GM21381 (cell line): ENCODE measurements at regions not wholly inside any gene's neighbourhood (a gene's known extent, or its start where the extent isn't known, plus 50 kb on each side); places are given as distances from the start of the nearest gene placed in this dataset.

Experiments
- ATAC-seq: cut with Tn5 transposase; IDR thresholded peaks from one replicate; pipeline ENCODE4 v1.9.1; 2021; ENCODE audit warnings: mild to moderate bottlenecking, moderate library complexity; ENCODE audit not compliant: unreplicated experiment

- no peak for ATAC-seq
Observed at GRCh38 chr6:28696167-28696566, 170.5 kb downstream of the GPX5 start.

GRCh38 chr6:28696682-28697081 is 171.0 kb downstream of the GPX5 start:
- no peak for ATAC-seq

DNA sequence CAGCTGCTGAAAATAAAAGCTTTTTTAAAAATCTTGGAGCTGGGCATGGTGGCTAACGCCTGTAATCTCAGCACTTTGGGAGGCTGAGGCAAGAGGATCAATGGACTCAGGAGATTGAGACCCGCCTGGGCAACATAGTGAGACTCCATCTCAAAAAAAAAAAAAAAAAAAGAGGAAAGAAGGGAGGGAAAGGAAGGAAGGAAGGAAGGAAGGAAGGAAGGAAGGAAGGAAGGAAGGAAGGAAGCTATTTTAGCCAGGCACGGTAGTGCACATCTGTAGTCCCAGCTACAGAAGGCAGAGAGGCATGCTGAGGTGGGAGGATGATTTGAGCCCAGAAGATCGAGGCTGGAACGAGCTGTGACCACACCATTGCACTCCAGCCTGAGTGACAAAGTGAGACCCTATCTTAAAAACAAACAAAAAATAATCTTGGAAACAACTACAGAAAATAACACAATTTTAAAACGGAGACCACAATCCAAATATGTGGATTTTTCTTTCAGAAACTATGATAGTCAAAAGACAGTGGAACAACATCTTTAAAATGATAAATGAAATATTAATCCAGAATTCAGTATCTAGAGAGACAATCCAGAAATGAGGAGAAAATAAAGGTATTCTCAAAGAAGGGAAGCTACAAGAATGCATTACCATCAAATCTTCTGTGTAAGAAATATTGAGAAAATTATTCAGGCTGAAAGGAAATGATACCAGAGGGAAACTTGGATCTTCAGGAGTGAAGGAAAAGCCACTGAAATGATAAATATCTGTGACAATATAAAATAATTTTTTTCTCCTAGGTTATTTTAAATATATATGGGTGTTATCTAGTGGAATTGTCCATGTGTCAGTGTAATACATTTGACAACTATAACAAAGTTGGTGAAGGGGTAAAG is 182.0 kb downstream of the GPX5 start:
- ATAC-seq = no peak

- no peak for ATAC-seq
Observed at GRCh38 chr6:28709478-28710349, 184.0 kb downstream of the GPX5 start.

- no peak for ATAC-seq
Observed at GRCh38 chr6:28710466-28711191, 184.9 kb downstream of the GPX5 start.

- ATAC-seq = no peak
Observed at GRCh38 chr6:28711325-28711724, 185.6 kb downstream of the GPX5 start.

DNA sequence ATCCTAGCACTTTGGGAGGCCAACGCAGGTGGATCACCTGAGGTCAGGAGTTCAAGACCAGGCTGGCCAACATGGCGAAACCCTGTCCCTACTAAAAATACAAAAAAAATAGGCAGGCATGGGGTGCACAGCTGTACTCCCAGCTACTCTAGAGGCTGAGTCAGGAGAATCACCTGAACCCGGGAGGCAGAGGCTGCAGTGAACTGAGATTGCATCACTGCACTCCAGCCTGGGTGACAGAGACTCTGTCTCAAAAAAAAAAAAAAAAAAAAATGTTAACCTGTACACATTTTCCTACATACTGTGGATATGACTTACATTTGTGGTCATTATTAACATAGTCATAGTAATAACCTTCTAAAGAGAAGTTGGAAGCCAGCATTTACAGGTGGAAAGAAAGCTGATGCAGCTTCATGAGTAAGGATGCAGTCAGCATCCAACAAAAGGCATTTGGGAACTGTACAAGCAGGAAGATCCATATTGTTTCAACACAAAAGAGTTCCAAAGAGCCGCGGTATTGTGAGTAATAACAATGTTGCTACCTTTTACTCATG is 186.2 kb downstream of the GPX5 start:
- no peak for ATAC-seq

DNA sequence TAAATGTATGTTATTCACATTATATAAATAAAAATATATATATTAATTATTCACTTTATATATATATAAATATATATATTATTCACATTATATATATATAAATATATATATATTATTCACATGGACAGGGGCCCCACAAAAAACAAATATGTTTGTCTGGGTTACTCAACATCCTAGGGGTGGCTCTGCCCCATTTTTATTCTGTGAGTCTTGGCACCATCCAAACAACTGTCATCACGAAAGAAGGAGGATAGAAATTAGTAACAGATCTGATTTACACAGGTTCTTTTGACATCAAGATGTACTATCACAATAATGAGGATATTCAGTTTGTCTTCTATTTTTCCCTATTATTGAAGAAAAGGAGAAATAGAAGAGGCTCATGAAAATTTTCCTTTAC is 187.3 kb downstream of the GPX5 start:
- no peak for ATAC-seq

DNA sequence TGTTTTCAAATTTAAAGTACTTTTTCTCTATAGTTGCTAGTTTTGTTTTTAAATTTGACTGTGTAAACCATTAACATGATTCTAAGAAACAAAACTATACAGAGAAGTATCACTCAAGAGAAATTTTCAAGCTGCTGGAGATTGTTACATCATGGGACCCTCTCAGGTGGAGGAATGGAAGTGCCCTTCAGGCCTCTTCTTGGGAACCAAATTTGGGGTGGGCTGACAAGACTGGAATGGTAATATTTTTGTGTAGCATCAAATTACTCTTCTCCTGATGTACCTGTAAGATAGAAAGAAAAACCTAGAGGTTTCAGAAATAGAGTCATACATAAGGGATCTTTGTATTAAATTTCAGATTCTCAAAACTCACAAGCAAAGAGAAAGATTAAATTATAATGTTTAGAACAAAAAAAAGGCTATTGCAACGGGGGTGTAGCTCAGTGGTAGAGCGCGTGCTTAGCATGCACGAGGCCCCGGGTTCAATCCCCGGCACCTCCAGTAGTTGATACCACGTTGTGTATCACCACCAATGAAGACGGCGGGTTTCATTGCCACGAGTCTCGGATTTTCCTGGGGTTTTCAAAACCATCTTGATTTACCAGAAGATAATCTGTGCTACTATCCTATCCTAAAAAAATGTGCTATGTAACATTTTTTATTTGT is 193.7 kb downstream of the GPX5 start:
- ATAC-seq = no peak

DNA sequence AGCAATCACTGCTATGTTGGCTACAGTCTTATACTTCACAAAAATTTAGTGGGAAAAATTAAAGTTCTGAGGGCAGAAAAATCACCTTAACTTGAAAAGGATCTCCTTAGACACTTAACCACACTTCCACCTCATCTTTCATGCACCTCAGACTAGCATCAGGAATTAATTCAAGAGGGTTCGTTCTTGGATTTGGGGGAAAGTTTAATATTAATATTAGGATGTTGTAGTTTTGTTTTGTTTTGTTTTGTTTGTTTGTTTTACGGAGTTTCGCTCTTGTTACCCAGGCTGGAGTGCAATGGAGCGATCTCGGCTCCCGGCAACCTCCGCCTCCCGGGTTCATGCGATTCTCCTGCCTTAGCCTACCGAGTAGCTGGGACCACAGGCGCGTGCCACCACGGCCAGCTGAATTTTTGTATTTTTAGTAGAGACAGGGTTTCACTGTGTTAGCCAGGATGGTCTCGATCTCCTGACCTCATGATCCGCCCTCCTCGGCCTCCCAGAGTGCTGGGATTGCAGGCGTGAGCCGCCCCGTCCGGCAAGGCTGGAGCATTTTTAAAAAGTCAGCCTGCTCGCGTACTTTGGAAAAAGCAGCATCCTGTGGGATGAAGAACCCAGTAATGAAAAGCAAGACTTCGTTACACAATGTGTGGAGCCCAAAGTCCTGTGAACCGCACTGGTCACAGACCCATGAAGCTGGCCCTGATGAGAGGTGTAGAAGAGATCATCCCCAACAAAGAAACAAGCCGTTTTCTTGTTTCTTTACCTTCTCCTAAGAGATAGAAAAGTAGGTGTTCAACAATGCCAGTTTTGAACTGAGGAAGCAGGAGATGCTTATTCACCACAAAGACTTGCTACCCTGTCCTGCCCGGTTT is 194.9 kb downstream of the GPX5 start:
- ATAC-seq = no peak

- no peak for ATAC-seq
Observed at GRCh38 chr6:28721372-28721771, 195.7 kb downstream of the GPX5 start.

DNA sequence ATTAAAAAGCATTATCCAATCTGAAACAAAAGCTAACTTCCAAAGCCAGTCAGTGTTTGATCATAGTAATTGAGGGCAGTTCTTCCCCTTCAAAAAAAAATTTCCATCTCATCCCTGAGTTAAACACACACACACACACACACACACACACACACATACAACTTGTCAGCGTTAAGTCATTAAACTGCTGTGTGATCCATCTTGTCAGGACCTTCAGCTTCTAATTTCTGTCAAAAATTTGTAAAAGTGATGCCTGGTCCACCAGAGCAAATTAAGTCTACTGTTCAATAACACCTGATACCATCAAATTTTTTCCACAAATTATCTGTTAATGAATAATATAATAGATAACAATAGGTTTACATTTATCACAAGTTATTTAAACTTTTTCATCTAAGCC is 198.7 kb downstream of the GPX5 start:
- ATAC-seq = no peak

- ATAC-seq = no peak
Observed at GRCh38 chr6:28725274-28725809, 198.4 kb downstream of the TRIM27 start.

- ATAC-seq = no peak
Observed at GRCh38 chr6:28725890-28726348, 197.9 kb downstream of the TRIM27 start.

DNA sequence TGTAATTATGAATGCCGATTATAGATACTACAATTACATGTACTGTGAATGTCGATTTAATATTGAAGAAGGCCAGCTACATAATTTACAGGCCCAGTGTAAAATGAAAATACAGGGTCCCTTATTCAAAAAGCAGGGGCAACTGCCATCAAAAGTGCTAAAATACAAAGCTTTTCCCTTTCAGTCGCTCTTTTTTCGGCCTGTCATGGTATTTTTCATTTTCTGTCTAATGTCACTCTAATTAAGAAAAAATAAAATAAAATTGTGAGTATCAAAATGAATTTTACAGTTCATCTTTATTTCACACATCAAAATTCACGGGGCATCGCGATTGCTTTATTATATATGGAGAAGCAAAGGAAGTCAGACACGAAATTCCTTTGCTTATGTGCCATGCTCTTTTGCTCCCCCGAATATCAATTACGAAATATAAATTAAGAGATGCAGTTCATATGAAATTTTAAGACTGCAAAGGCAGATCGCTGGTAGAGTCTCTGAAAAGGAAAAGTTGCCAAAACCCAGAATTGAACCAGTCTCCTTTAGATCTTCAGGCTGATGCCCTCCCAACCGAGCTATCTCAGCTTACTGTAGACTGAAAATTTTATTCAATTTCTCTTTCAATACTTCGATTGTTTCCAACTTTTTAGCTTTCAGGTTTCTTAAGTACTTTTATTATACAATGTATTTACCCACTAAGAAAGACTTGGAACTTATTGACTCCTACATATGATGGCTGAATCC is 197.0 kb downstream of the TRIM27 start:
- ATAC-seq = no peak

- ATAC-seq = no peak
Observed at GRCh38 chr6:28727559-28728211, 196.1 kb downstream of the TRIM27 start.

- no peak for ATAC-seq
Observed at GRCh38 chr6:28729501-28730402, 194.0 kb downstream of the TRIM27 start.
